ENCODE measurements at regions not wholly inside any gene's neighbourhood (a gene's known extent, or its start where the extent isn't known, plus 50 kb on each side); places are given as distances from the start of the nearest gene placed in this dataset.
"Not testable (repeated sequence)": the region's sequence is repeated elsewhere in the genome, so short reads cannot be mapped to it uniquely, and the experiment has no call there.

DNA sequence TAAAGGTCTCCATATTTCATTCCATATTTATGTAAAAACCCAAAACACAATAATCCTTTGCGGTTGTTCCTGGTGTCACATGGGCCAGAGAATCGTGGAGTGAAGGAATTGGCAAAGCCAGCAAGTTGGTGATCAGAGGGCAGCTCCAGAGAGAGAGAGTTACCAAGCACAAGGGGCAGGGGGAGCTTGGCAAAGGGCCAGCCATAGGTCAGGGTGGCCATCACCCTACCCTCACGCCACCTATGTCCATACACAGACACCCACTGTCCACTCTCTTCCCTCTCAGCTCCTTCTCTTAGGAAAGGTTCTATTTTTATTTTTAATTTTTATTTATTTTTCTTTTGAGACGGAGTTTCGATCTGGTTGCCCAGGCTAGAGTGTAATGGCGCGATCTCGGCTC, 163.2 kb upstream of the JARID2 start:
- DNase-seq (ENCODE audit: low read depth): no peak

DNA sequence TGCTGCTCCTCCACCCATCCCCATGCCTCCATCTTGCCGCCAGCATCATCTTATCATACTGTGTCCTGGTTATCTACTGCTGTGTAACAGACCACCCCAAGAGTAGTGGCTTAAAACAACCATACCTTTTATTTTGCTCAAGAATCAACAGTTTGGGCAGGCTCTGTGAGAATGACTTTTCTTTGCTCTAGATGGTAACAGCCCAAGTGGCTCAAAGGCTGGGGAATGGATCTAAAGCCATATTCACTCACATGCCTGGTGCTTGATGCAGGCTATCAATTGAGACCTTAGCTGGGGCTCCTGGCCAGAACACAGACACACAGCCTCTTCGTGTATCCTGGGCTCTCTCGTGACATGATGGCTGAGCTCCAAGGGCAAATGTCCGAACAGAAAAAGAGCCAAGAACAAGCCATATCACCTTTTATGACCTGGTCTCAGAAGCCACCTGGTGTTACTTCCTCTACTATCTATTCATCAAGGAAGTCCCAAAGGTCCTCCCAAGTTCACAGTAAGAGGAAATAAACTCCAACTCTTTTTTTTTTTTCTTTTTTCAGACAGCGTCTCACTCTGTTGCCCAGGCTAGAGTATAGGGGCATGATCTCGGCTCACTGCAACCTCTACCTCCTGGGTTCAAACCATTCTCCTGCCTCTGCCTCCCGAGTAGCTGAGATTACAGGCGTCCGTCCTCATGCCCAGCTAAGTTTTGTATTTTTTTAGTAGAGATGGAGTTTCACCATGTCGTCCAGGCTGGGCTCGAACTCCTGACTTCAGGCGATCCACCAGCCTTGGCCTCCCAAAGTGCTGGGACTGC, 159.3 kb upstream of the JARID2 start:
- DNase-seq (ENCODE audit: low read depth): no peak

DNA sequence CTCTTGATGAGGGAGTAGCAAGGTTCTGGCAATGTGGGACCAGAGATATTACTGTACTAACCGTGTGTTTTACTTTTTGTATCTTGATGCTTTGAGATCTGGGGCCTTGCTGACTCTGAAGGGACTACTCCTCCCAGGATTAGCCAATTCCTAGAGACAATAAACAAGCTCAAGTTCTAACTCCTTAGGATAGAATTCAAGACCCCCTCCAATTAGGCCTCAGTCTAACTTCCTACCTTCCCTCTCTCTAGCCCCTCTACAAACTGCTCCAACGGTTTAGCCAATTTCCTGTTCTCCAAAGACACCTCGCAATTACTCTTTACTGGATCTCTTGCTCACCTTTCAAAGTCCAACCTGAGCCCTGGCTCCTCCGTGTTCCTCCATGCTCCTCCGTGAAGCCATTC, 158.7 kb upstream of the JARID2 start:
- DNase-seq (ENCODE audit: low read depth): no peak

DNA sequence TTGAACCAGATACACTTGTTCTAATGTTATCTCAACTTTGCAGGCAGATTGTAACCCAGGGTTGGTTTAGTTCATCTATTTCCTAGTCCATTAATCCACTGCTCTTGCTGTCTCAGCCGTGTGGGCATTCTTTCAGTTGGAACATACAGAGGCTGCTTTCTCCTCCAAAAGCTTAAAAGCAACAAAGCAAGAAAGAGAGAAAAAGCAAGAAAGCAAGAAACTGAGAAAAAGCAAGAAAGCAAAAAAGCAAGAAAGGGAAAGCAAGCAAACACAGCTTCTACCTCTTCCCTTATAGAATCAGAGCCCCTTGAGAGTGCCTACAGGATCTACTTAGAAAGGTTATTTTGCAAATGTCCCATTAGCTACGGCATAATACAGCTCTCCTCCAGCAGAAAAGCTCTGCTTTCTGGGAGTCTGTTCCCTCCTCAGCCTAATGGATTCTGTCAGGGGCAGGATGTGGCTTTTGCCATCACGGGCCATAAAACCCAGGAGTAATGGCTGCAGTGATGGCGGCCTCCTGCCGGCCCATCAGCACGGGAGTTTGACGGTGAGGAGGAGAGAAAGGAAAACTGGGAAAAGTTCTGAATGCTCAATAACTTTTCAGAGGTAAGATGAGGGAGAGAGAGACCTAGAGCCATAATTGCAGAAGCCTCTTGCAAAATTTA, 156.8 kb upstream of the JARID2 start:
- DNase-seq (ENCODE audit: low read depth): peak; percentile 41

DNA sequence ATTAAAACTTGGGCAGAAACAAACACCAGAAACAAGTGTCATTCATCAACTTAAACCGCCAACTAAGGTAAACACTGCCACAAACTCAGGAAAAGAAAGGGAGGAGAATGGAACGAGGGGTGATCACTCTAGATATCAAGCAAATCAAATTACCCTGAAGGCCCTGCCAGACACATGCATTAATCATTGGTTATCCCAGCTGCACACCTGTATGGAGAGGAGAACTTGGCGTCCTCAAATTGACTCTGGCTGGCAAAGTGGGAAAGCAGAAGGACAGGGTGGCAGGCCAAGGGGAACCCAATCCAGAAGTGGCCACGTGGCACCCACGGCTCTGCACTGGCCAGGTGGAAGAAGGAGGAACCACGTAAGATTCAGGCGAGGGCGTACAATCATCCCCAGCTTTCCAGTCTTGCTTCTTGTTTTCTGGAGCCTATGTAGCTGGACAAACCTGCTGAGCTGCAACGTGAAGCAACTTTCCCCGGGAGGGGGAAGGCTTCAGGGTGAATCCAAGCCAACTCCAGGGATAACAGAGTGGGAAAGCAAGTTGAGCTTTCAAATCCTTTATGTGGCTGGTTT, 156.2 kb upstream of the JARID2 start:
- no peak for DNase-seq (ENCODE audit: low read depth)

DNA sequence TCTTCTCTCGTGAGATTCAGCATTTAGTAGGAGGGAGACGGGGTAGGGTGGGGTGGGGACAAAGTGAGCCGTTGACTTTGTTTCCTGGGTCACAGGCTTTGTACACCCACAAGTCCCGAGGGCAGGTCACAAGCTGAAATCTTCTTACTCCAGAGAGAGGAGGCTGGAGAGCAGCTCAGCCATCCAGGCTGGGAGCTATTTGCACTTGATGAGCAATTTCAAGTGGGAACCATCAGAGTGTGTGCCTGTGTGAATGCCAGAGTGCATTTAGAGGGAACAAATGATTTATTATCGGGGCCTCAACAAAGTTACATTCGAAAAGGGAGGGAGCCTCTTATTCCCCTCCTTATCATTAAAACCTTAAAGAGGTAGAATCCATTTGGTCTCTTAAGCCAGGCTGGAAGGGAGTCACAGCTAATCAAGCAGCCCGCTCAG, 155.7 kb upstream of the JARID2 start:
- no peak for DNase-seq (ENCODE audit: low read depth)

DNA sequence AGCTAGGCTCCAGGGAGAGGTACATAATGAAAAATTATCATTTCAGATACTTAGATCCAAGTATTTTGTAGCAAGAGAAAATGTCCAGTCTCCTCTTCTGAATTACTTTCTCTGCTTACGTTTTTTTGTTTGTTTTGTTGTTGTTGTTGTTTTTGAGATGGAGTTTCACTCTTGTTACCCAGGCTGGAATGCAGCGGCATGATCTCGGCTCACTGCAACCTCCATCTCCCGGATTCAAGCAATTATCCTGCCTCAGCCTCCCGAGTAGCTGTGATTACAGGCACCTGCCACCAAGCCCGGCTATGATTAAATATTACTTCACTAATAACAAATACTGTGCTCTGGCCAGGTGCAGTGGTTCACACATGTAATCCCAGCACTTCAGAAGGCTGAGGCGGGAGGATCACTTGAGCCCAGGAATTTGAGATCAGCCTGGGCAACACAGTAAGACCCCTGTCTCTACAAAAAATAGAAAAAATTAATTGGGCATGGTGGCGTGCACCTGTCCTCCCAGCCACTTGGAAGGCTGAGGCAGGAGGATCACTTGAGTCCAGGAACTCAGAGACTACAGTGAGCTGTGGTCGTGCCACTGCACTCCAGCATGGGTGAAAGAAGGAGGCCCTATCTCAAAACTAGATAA, 155.0 kb upstream of the JARID2 start:
- no peak for DNase-seq (ENCODE audit: low read depth)

DNA sequence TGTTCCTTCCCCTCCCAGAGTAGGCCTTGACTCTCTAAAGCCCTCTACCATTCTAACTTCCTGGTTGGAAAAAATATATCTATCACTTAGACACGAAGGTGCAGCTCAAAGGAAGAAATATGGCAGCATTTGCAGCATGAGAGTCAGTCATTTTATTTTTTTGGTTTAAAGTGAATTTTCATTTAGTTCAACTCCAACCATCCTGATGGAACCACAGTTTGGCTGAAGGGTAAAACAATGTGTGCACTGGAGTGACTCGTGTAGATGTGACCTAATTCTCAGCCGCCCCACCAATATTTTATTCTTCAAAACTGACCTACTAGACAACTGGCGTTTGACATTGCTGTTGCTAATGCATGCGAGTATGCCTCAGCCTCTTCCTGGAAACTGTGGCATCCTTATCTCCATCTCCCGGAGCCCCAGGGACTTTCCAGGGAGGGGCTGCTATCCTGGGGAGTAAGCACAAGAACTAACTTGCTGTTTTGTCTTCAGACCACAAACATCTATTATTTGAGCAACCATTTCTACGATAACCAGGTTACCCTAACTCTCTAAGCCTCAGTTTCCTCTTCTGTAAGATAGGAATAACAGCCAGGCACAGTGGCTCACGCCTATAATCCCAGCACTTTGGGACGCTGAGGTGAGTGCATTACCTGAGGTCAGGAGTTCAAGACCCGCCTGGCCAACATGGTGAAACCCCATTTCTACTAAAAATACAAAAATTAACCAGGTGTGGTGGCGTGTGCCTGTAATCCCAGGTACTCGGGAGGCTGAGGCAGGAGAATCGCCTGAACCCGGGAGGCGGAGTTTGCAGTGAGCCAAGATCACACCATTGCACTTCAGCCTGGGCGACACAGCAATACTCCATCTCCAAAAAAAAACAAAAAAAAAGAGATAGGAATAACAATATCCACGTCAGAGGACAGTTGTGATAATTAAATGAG, 148.7 kb upstream of the JARID2 start:
- DNase-seq (ENCODE audit: low read depth): peak; percentile 28

DNA sequence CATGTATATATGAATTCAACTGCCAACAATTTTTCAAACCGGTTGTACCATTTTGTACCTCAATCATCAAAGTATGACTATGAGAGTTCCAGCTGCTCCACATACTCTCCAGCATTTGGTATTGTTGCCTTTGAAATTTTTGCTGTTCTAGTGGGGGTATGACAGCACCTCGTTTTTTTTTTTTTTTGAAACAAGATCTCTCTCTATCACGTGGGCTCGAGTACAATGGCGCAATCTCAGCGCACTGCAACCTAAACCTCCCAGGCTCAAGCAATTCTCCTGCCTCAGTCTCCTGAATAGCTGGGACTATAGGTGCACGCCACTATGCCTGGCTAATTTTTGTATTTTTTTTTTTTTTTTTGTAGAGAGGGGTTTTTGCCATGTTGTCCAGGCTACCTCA, 144.7 kb upstream of the JARID2 start:
- DNase-seq (ENCODE audit: low read depth): no peak

DNA sequence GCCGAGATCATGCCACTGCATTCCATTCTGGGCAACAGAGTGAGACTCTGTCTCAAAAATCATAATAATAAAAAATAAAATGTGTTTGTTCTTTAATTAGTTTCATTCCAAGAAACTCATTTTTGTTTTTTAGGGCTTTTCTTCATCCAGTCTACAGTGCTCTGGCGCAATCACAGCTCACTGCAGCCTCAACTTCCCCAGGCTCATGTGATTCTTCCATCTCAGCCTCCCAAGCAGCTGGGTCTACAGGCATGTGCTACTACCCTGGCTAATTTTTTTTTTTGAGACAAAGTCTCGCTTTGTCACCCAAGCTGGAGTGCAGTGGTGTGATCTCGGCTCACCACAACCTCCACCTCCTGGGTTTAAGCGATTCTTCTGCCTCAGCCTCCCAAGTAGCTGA, 143.6 kb upstream of the JARID2 start:
- no peak for DNase-seq (ENCODE audit: low read depth)

DNA sequence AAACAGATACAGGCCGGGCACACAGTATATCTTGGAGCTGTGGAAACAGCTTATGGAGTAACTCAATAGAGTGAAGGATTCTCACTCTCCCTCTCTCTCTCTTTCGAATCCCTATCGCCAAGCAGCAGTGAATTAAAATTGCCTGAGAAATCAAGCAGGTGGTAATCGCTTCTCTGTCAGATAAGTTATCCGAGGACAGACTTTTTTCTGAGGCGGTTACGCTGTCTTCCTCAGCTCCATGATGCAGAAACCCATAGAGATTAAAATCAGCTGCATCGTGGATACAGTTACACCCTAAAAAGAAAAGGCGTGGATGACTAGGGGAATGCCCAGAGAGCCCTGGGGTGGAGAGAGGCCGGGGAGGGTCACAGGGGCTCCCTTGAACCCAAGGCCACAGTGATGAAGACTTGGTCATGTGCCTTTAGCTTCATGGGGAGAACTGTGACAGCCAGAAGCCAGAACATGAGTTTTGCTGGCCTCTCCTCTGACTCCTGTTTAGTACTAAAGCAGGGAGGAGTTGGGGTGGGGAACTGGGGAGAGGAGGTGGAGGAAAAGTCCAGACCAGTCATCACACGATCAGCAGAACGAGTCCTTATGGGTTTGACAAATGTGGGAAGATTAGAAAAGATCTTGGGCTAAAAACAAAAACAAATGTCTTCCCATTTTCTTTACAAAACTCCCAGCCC, 138.8 kb upstream of the JARID2 start:
- no peak for DNase-seq (ENCODE audit: low read depth)

DNA sequence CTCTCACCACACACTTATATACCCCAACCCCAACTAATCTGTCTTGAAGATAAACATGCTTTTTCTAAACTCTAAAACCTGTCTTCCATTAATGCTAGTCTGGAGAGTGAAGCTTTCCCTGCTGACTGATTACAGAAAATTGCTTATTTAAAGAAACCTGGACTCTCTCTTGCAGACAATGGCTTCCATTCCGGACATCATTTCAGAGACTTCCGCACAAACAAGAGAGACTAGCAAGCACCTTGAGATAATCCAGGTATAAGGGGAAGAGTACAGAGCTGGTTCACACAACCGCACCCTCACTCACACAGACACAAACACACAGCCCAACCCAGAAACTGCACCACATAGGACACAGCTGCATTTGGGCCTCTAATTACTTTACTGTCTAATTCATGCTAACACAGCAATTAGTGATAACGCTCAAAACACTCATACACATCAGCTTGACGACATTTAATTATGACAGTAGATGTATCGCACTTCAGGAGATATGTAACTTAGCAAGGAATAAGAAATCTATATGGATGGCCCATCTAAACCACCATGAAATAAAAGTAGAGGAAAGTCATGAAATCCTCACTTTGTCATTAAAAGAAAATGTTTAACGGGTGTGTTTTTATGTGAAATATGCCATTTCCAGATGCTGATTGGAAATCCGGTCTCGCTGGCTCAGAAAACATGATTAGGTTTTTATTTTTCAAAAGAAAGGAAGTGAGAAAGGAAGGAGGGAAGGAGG, 138.1 kb upstream of the JARID2 start:
- DNase-seq (ENCODE audit: low read depth): no peak

DNA sequence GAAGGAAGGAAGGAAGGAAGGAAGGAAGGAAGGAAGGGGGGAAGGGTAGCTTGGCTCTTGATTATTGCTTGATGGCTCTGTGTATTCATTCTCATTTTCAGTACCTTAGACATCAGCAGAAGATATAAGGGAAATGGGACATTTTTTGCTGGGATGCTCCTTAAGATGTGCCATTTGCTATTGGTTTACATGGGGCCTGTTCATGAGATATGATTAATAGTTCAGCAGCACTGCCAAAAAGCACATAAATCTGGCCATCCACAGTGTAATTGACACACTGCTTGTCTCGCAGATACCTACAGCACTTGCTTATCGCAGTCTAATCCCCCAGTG, 137.5 kb upstream of the JARID2 start:
- no peak for DNase-seq (ENCODE audit: low read depth)

DNA sequence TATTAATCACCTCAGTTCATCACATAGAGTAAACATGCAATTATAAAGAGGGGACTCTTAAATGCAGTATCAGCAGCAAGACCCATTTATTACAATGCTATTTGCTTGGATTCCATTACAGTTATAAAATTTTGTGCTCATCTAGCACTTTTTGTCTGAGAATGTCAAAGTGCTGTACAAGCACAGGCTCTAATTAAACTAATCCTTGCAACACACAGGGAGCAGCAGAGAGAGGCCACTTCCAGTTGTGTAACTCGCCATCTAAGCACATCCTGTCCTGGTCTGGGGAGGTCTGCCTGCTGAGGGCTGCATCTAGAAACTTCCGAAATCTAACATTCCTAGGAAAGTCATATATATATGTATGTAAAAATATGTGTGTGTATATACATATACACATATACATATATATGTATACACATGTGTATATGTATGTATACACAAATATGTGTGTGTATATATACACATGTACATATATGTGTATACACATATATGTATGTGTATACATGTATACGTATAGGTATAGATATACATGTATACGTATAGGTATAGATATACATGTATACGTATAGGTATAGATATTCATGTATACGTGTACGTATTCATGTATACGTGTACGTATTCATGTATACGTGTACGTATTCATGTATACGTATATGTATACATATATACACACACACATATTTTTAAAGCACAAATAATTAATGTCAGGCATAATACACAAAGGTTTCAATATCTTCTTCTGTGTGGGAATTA, 136.4 kb upstream of the JARID2 start:
- no peak for DNase-seq (ENCODE audit: low read depth)

DNA sequence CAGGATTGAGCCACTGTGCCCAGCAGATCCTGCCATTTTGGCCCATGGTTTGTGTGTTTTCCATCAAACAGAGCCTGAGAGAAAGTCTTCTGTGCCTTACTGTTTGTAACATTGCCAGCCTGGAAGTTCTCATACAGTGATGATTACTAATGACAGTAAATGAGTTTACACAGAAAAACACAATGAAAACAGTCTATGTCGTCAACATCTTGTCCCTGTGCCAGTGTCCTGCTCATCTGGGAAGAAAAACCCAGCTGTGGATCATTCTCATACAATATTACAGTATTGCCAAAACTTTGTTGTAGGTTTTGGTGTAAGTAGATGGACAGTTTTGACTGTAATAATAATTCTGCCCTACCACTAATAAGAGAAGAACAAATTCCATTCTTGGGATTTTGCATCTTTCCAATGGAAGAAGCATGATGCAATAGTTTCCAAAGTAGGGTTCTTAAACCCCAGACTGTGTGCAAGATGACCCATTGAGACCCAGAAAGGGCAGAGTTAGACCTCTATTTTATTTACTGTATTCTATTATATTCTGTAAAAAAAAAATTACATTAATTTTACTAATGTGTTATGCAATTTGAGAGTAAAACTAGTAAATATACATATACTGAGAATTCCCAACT, 135.0 kb upstream of the JARID2 start:
- DNase-seq (ENCODE audit: low read depth): no peak

DNA sequence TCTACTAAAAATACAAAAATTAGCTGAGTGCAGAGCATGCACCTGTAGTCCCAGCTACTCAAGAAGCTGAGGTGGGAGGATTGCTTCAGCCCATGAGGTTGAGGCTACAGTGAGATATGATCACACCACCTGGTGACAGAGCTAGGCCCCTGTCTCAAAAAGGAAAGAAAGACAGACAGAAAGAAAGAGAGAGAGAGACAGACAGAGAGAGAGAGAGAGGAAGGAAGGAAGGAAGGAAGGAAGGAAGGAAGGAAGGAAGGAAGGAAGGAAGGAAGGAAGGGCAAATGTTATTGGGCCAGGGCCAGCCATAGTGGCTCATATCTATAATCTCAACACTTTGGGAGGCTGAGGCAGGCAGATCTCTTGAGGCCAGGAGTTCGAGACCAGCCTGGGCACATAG, 134.3 kb upstream of the JARID2 start:
- DNase-seq (ENCODE audit: low read depth): not testable (repeated sequence)

DNA sequence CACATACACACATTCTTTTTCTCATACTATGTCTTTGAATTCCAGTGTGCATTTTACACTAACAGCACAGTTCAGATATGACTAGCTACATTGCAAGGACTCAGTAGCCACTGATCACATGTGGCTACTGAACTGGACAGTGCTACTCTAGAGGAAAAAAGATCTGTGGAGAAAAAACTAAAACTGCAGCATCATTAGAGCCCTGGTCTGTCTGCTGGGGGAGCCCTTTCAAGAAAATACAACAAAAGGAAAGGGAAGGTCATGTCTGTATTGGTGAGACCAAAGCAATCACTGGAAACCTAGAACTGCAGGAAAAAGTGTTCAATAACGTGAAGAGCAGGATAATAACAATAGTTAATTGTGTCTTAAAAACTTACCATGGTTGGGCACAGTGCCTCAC, 132.3 kb upstream of the JARID2 start:
- no peak for DNase-seq (ENCODE audit: low read depth)

DNA sequence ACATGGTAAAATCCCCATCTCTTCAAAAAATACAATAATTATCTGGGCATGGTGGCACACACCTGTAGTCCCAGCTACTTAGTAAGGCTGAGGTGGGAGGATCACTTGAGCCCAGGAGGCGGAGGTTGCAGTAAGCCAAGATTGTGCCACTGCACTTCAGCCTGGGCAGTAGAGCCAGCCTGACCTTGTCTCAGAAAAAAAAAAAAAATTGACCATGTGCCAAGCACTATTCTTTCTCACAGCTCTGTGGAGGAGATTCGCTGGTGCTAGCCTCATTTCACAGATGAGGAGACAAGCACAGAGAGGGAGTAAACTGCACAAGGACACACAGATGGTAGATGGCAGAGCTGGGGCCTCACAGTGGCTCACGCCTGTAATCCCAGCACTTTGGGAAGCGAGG, 131.8 kb upstream of the JARID2 start:
- no peak for DNase-seq (ENCODE audit: low read depth)

DNA sequence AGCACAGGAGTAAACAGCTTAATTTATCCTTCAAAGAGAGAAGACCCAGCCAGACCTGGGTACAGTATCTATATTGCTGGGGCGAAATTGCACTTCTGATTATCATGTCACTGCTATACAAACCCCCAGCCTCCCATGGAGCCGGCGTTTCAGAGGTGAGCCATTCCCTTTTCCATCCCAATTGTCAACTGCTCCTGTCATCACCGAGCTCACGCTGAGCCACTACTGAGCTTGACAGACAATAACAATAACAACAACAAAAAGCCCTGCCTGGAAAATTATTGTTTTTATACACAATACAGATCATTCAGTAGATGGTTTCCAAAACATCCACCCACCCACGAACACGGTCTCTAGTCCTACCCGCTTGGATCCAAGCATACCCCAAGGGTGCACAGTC, 129.0 kb upstream of the JARID2 start:
- DNase-seq (ENCODE audit: low read depth): no peak

All from Daoy (cell line).